Spinal cord (tissue), 9 donors: ENCODE measurements at regions not wholly inside any gene's neighbourhood (a gene's known extent, or its start where the extent isn't known, plus 50 kb on each side); places are given as distances from the start of the nearest gene placed in this dataset.

Experiments used
- DNase-seq, 6 donors: peaks; one replicate each; pipeline versions ENCODE4 v3.0.0 to v3.0.0-alpha.2; 2013 to 2015; ENCODE audit warnings: low spot score in 6 of 6, low read depth in 4 of 6
- H3K27ac ChIP-seq: one replicate; pipeline ENCODE4 v1.5.1; 2013; ENCODE audit warnings: low read depth, low read length, control low read depth
- H3K27me3 ChIP-seq: one replicate; pipeline ENCODE4 v1.6.1; 2013; ENCODE audit warnings: low read length; ENCODE audit not compliant: control insufficient read depth, insufficient read depth
- H3K36me3 ChIP-seq: one replicate; pipeline ENCODE4 v1.6.1; 2013; ENCODE audit warnings: low read length; ENCODE audit not compliant: control insufficient read depth, insufficient read depth
- H3K4me1 ChIP-seq: one replicate; pipeline ENCODE4 v1.6.1; 2013; ENCODE audit warnings: low read length; ENCODE audit not compliant: control insufficient read depth, insufficient read depth
- H3K4me3 ChIP-seq: one replicate; pipeline ENCODE4 v1.5.1; 2013; ENCODE audit warnings: low read depth, low read length, control low read depth
- H3K9me3 ChIP-seq: one replicate; pipeline ENCODE4 v1.6.1; 2013; ENCODE audit warnings: low read length; ENCODE audit not compliant: control insufficient read depth, insufficient read depth
- WGBS: methylation state at CpG from one replicate; pipeline ENCODE4 v1.1.5; 2013; ENCODE audit warnings: missing lambda C conversion rate; ENCODE audit not compliant: insufficient coverage; 5-methylcytosine and 5-hydroxymethylcytosine counted together
- donor health status: healthy.

GRCh38 chr1:168799927-168800605, 71.1 kb upstream of the DPT start:
- Histone ChIP-seq H3K9me3 (no peaks in the 10 kb centered on the region), H3K4me1 (no peaks in the 10 kb centered on the region), H3K27me3 (no peaks in the 10 kb centered on the region), H3K27ac (no peak overlapping the region), H3K4me3 (no peak overlapping the region), H3K36me3 (no peaks in the 10 kb centered on the region)
- no peak for DNase-seq
- WGBS, result no CpG with 5 or more reads among the region's 2 CpGs

GRCh38 chr1:168801032-168801745, 72.2 kb upstream of the DPT start:
- H3K9me3 ChIP-seq, result no peaks in the 10 kb centered on the region
- peak in 1 of 6 donors; percentile 16 for DNase-seq
- H3K4me3 ChIP-seq, result no peak overlapping the region
- WGBS, result no CpG with 5 or more reads among the region's 3 CpGs
- H3K27me3 ChIP-seq, result no peaks in the 10 kb centered on the region
- no peaks in the 10 kb centered on the region for H3K36me3 ChIP-seq
- no peak overlapping the region for H3K27ac ChIP-seq
- H3K4me1 ChIP-seq, result no peaks in the 10 kb centered on the region

- peak in 5 of 6 donors; percentile 21 to 75 (median 31) for DNase-seq
- Histone ChIP-seq H3K27ac (no peak overlapping the region), H3K4me3 (no peak overlapping the region), H3K9me3 (no peaks in the 10 kb centered on the region), H3K4me1 (no peaks in the 10 kb centered on the region), H3K27me3 (no peaks in the 10 kb centered on the region), H3K36me3 (no peaks in the 10 kb centered on the region)
- 20% methylated on average over 5 of the region's 7 CpGs for WGBS
Measured at GRCh38 chr1:168803806-168804510, 75.0 kb upstream of the DPT start.

GRCh38 chr1:168806952-168807351, 77.9 kb upstream of the DPT start:
- H3K27ac ChIP-seq, result no peak overlapping the region
- no peaks in the 10 kb centered on the region for H3K4me1 ChIP-seq
- H3K4me3 ChIP-seq, result no peak overlapping the region
- no peaks in the 10 kb centered on the region for H3K27me3 ChIP-seq
- DNase-seq, result no peak
- no peaks in the 10 kb centered on the region for H3K36me3 ChIP-seq
- no peaks in the 10 kb centered on the region for H3K9me3 ChIP-seq
- no CpG with 5 or more reads among the region's 2 CpGs for WGBS

DNA sequence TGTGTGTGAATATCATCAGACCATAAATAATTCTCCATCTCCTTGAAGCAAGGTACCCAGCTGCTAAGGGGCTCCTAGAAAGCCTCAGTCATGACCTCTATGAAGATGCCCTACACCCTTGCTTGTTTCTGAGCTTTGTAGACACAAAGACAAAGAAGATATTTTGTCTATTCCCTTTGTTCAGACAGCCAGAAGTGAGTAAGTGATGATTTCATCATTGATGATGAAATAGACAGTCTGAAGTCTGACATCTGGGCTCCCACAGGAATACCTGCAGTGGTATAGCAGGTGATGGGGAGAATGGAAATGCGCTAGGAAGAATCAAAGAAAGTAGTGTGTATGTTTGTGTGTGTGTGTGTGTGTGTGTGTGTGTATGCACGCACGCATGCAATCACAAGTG, 82.2 kb upstream of the DPT start:
- WGBS, result 92% methylated on average over 1 of the region's 3 CpGs
- Histone ChIP-seq H3K27ac (no peak overlapping the region), H3K36me3 (no peaks in the 10 kb centered on the region), H3K27me3 (no peaks in the 10 kb centered on the region), H3K9me3 (no peaks in the 10 kb centered on the region), H3K4me3 (no peak overlapping the region), H3K4me1 (no peaks in the 10 kb centered on the region)
- DNase-seq, result no peak

DNA sequence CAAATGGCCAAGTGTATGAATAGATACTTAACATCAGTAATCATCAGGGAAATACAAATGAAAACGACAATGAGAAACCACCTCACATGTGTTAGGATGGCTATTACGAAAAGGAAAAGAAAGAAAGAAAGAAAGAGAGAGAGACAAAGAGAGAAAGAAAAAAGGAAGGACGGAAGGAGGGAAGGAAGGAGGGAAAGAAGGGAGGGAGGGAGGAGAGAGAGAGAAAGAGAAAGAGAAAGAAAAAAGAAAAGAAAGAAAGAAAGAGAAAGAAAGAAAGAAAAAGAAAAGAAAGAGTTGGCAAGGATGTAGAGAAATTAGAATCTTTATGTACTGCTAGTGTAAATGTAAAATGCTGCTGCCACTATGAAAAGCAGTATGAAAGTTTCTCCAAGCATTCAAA, 90.7 kb upstream of the DPT start:
- H3K27ac ChIP-seq, result no peak overlapping the region
- H3K36me3 ChIP-seq, result no peaks in the 10 kb centered on the region
- H3K9me3 ChIP-seq, result no peaks in the 10 kb centered on the region
- H3K4me3 ChIP-seq, result no peak overlapping the region
- no peak for DNase-seq
- H3K4me1 ChIP-seq, result no peaks in the 10 kb centered on the region
- no peaks in the 10 kb centered on the region for H3K27me3 ChIP-seq
- WGBS, result 82% methylated on average over 2 of the region's 3 CpGs

- H3K27ac ChIP-seq, result no peak overlapping the region
- no peaks in the 10 kb centered on the region for H3K9me3 ChIP-seq
- H3K36me3 ChIP-seq, result no peaks in the 10 kb centered on the region
- no peaks in the 10 kb centered on the region for H3K27me3 ChIP-seq
- H3K4me1 ChIP-seq, result no peaks in the 10 kb centered on the region
- no peak overlapping the region for H3K4me3 ChIP-seq
- no CpG with 5 or more reads among the region's 2 CpGs for WGBS
- DNase-seq, result no peak
Measured at GRCh38 chr1:168821434-168821833, 92.4 kb upstream of the DPT start.

DNA sequence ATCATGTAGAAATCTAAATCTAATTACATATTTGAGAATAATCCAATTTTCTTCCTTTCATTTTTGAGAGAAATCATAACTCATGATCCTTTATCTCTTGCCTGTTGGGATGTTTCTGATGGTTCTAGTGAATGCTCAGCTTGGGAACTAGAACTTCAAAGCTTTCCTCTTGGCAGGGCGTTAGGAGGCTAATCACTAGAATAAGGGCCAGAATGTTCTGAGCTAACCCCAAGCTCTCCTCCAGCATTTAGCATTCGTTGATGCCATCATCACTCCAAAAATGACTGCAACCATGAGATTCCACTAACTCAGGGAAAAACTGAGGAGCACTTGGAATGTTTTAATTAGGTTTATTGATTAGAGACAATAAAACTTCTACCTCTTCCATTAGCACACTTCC, 93.9 kb upstream of the DPT start:
- Histone ChIP-seq H3K9me3 (no peaks in the 10 kb centered on the region), H3K4me1 (no peaks in the 10 kb centered on the region), H3K36me3 (no peaks in the 10 kb centered on the region), H3K27me3 (no peaks in the 10 kb centered on the region), H3K4me3 (no peak overlapping the region), H3K27ac (no peak overlapping the region)
- WGBS, result no CpG with 5 or more reads among the region's 2 CpGs
- DNase-seq, result no peak

DNA sequence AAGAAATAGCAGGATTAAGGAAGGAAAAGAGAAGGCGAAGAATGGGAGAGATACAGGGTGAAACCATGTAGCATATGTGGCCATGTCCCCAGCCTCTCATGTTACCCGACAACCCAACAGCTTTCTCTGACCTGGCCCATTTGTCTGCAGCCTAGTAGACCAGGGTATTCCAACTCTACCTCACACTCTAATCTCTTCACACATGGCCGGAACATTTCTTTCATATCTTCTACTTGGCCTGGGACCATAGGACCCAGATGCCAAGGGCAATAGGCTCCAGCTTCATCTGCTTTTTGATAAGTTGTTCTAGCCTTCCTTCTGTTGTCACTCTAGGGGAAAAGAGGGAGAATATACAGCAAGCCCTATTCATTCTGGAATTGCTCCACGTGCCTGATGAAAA, 95.0 kb upstream of the DPT start:
- Histone ChIP-seq H3K9me3 (no peaks in the 10 kb centered on the region), H3K36me3 (no peaks in the 10 kb centered on the region), H3K4me3 (no peak overlapping the region), H3K27ac (no peak overlapping the region), H3K27me3 (no peaks in the 10 kb centered on the region), H3K4me1 (no peaks in the 10 kb centered on the region)
- WGBS, result 100% methylated on average over 1 of the region's 4 CpGs
- DNase-seq, result no peak
